WTC11 (cell line): ENCODE measurements at regions not wholly inside any gene's neighbourhood (a gene's known extent, or its start where the extent isn't known, plus 50 kb on each side); places are given as distances from the start of the nearest gene placed in this dataset.

Experiments
- ATAC-seq: fragments of 200-7000 bp; cut with Tn5 transposase; 2 replicates; pipeline ENCODE4 v1.10.0; 2021; ENCODE audit warnings: mild to moderate bottlenecking, moderate library complexity
- CTCF ChIA-PET: fragments of 300-600 bp; sonication (Branson Sonifier 250); formaldehyde crosslinking; loops from one replicate; lab custom pipeline; 2021; ENCODE audit warnings: antibody characterized with exemption; lab: Charles Lee
- POLR2A ChIA-PET: fragments of 350-600 bp; sonication (Branson Sonifier 250); formaldehyde crosslinking; loops from one replicate; lab custom pipeline; 2021; ENCODE audit warnings: antibody characterized with exemption; lab: Charles Lee
- DNase-seq: peaks from one replicate; pipeline ENCODE4 v3.0.0; 2021; ENCODE audit warnings: low spot score
- H3K27ac Mint-ChIP-seq: 2 replicates; pipeline ENCODE4 v1.8.0; 2021; ENCODE audit warnings: mixed read lengths
- H3K27me3 Mint-ChIP-seq: 2 replicates; pipeline ENCODE4 v1.8.0; 2021; ENCODE audit warnings: low read depth, mild to moderate bottlenecking, moderate library complexity, mixed read lengths
- H3K36me3 Mint-ChIP-seq: 2 replicates; pipeline ENCODE4 v1.8.0; 2021; ENCODE audit warnings: mixed read lengths
- H3K4me1 Mint-ChIP-seq: 2 replicates; pipeline ENCODE4 v1.8.0; 2022; ENCODE audit warnings: mixed read lengths
- H3K4me3 Mint-ChIP-seq: 2 replicates; pipeline ENCODE4 v1.8.0; 2021; ENCODE audit warnings: mild to moderate bottlenecking, moderate library complexity, mixed read lengths
- H3K9me3 Mint-ChIP-seq: 2 replicates; pipeline ENCODE4 v1.8.0; 2021; ENCODE audit warnings: mixed read lengths
- ARID4B ChIP-seq: sonication (generic); formaldehyde crosslinking; IDR thresholded peaks from 2 replicates; pipeline ENCODE4 v1.8.0; 2023; ENCODE audit warnings: missing genetic modification reagents, mild to moderate bottlenecking, borderline replicate concordance
- ATF6 ChIP-seq: sonication (generic); formaldehyde crosslinking; IDR thresholded peaks from 2 replicates; pipeline ENCODE4 v1.8.1; 2023; ENCODE audit warnings: mild to moderate bottlenecking, missing genetic modification reagents
- CDX4 ChIP-seq: fragments of 250-450 bp; sonication (Bioruptor Pico); IDR thresholded peaks from 2 replicates; pipeline ENCODE4 v1.9.0; 2021; ENCODE audit warnings: moderate library complexity, mild to moderate bottlenecking, inconsistent platforms, borderline replicate concordance
- CTCF ChIP-seq: fragments of 200-600 bp; IDR thresholded peaks from 2 replicates; pipeline ENCODE4 v1.8.0; 2022; ENCODE audit warnings: antibody characterized with exemption
- E2F5 ChIP-seq: sonication (generic); formaldehyde crosslinking; IDR thresholded peaks from 2 replicates; pipeline ENCODE4 v1.8.1; 2022; ENCODE audit warnings: mild to moderate bottlenecking, moderate library complexity, missing genetic modification reagents
- GTF2I ChIP-seq: fragments of 250-450 bp; sonication (Bioruptor Pico); conservative IDR thresholded peaks from 2 replicates; pipeline ENCODE4 v1.4.0; 2021; ENCODE audit warnings: mild to moderate bottlenecking
- NFATC4 ChIP-seq: fragments of 250-450 bp; sonication (Bioruptor Pico); IDR thresholded peaks from 2 replicates; pipeline ENCODE4 v1.9.0; 2021; ENCODE audit warnings: mild to moderate bottlenecking
- NR2C2 ChIP-seq: sonication (generic); formaldehyde crosslinking; IDR thresholded peaks from 2 replicates; pipeline ENCODE4 v1.8.0; 2022; ENCODE audit warnings: mild to moderate bottlenecking, missing genetic modification reagents
- PREB ChIP-seq: sonication (generic); formaldehyde crosslinking; IDR thresholded peaks from 2 replicates; pipeline ENCODE4 v1.8.1; 2022; ENCODE audit warnings: mild to moderate bottlenecking, missing genetic modification reagents, moderate library complexity, borderline replicate concordance
- SOX15 ChIP-seq: fragments of 250-450 bp; sonication (Bioruptor Pico); IDR thresholded peaks from 2 replicates; pipeline ENCODE4 v1.9.0; 2021; ENCODE audit warnings: mild to moderate bottlenecking
- STAT6 ChIP-seq: sonication (generic); formaldehyde crosslinking; conservative IDR thresholded peaks from 2 replicates; pipeline ENCODE4 v1.8.1; 2023; ENCODE audit warnings: mild to moderate bottlenecking, low read depth, missing genetic modification reagents, moderate library complexity
- TCF7 ChIP-seq: sonication (generic); formaldehyde crosslinking; IDR thresholded peaks from 2 replicates; pipeline ENCODE4 v1.8.0; 2022; ENCODE audit warnings: mild to moderate bottlenecking, low read depth, missing genetic modification reagents, moderate library complexity
- TEAD1 ChIP-seq: sonication (generic); formaldehyde crosslinking; IDR thresholded peaks from 2 replicates; pipeline ENCODE4 v1.8.0; 2022; ENCODE audit warnings: mild to moderate bottlenecking, missing genetic modification reagents
- TP53 ChIP-seq: sonication (generic); formaldehyde crosslinking; IDR thresholded peaks from 2 replicates; pipeline ENCODE4 v1.8.1; 2023; ENCODE audit warnings: mild to moderate bottlenecking, missing genetic modification reagents
- USF1 ChIP-seq: sonication (generic); formaldehyde crosslinking; IDR thresholded peaks from 2 replicates; pipeline ENCODE4 v1.8.0; 2022; ENCODE audit warnings: mild to moderate bottlenecking, missing genetic modification reagents
- ZBTB43 ChIP-seq: sonication (generic); formaldehyde crosslinking; IDR thresholded peaks from 2 replicates; pipeline ENCODE4 v1.8.1; 2023; ENCODE audit warnings: mild to moderate bottlenecking, missing genetic modification reagents

GRCh38 chr5:142514196-142514595, 171.7 kb downstream of the FGF1 start:
- Mint-ChIP-seq H3K36me3 (peaks cover 21% of the 10 kb centered on the region), H3K27me3 (no peaks in the 10 kb centered on the region), H3K27ac (no peak overlapping the region), H3K4me3 (no peak overlapping the region), H3K9me3 (peaks cover 23% of the 10 kb centered on the region), H3K4me1 (peaks cover 19% of the 10 kb centered on the region)
- POLR2A ChIA-PET, result no interaction called here
- no peak for TF ChIP-seq E2F5 (CRISPR knock-in tag)
- TF ChIP-seq TP53 (CRISPR knock-in tag), result no peak
- no peak for TF ChIP-seq ATF6 (CRISPR knock-in tag)
- TF ChIP-seq PREB (CRISPR knock-in tag), result no peak
- no peak for TF ChIP-seq TCF7 (CRISPR knock-in tag)
- no peak for TF ChIP-seq USF1
- TF ChIP-seq GTF2I, result no peak
- TF ChIP-seq CTCF, result no peak
- no peak for TF ChIP-seq NR2C2
- no peak for TF ChIP-seq SOX15
- TF ChIP-seq ARID4B (CRISPR knock-in tag), result no peak
- no peak for TF ChIP-seq TEAD1 (CRISPR knock-in tag)
- no peak for TF ChIP-seq CDX4 (CRISPR knock-in tag)
- TF ChIP-seq ZBTB43 (CRISPR knock-in tag), result no peak
- no peak for TF ChIP-seq NFATC4
- no peak for TF ChIP-seq STAT6 (CRISPR knock-in tag)
- CTCF ChIA-PET, result no interaction called here
- ATAC-seq, result no peak
- no peak for DNase-seq
